ENCODE measurements at regions not wholly inside any gene's neighbourhood (a gene's known extent, or its start where the extent isn't known, plus 50 kb on each side); places are given as distances from the start of the nearest gene placed in this dataset.
"Not testable (repeated sequence)": the region's sequence is repeated elsewhere in the genome, so short reads cannot be mapped to it uniquely, and the experiment has no call there.

GRCh38 chr4:158051401-158052235, 121.2 kb downstream of the GASK1B start:
- no peak for DNase-seq

- no peak for DNase-seq
Observed at GRCh38 chr4:158050942-158051341, 121.9 kb downstream of the GASK1B start.

- no peak for DNase-seq
Observed at GRCh38 chr4:158046345-158046744, 126.5 kb downstream of the GASK1B start.

GRCh38 chr4:158043971-158044618, 128.7 kb downstream of the GASK1B start:
- DNase-seq: peak; percentile 19

GRCh38 chr4:158042591-158043030, 130.2 kb downstream of the GASK1B start:
- no peak for DNase-seq

- DNase-seq: no peak
Observed at GRCh38 chr4:158038718-158039117, 134.1 kb downstream of the GASK1B start.

GRCh38 chr4:158036998-158037397, 135.8 kb downstream of the GASK1B start:
- DNase-seq: no peak

GRCh38 chr4:158035662-158036195, 137.1 kb downstream of the GASK1B start:
- DNase-seq: no peak

- no peak for DNase-seq
Observed at GRCh38 chr4:158033416-158034120, 139.3 kb downstream of the GASK1B start.

GRCh38 chr4:158032733-158033415, 140.0 kb downstream of the GASK1B start:
- no peak for DNase-seq

- not testable (repeated sequence) for DNase-seq
Observed at GRCh38 chr4:158028381-158028780, 144.4 kb downstream of the GASK1B start.

GRCh38 chr4:158025131-158025530, 147.7 kb downstream of the GASK1B start:
- no peak for DNase-seq

- DNase-seq: no peak
Observed at GRCh38 chr4:158020734-158021346, 152.0 kb downstream of the GASK1B start.

- no peak for DNase-seq
Observed at GRCh38 chr4:158020176-158020575, 152.6 kb downstream of the GASK1B start.

GRCh38 chr4:158018831-158019230, 154.0 kb downstream of the GASK1B start:
- DNase-seq: no peak

- DNase-seq: no peak
Observed at GRCh38 chr4:158018221-158018830, 154.5 kb downstream of the GASK1B start.

GRCh38 chr4:158016511-158016910, 156.3 kb downstream of the GASK1B start:
- no peak for DNase-seq

GRCh38 chr4:158015241-158015640, 157.6 kb downstream of the GASK1B start:
- no peak for DNase-seq

- no peak for DNase-seq
Observed at GRCh38 chr4:158013858-158014257, 159.0 kb downstream of the GASK1B start.

GRCh38 chr4:158010361-158010760, 162.5 kb downstream of the GASK1B start:
- DNase-seq: no peak

GRCh38 chr4:158008551-158009218, 164.1 kb downstream of the GASK1B start:
- DNase-seq: no peak
